Body of pancreas (tissue), 4 donors: ENCODE measurements at regions not wholly inside any gene's neighbourhood (a gene's known extent, or its start where the extent isn't known, plus 50 kb on each side); places are given as distances from the start of the nearest gene placed in this dataset.

Source experiments
- CTCF ChIP-seq, 7 experiments: fragments of 450-650 bp in 4 of 7; fragments of 200-600 bp in 3 of 7; sonication (generic) in 3 of 7; IDR thresholded peaks; one replicate each; pipeline ENCODE4 v1.5.1; 2016 to 2019; ENCODE audit warnings: antibody characterized with exemption in 7 of 7
- POLR2A ChIP-seq, 3 donors: fragments of 450-650 bp; IDR thresholded peaks; one replicate each; pipeline ENCODE4 v1.6.1; 2016; ENCODE audit warnings: antibody characterized with exemption in 3 of 3, mild to moderate bottlenecking in 2 of 3

DNA sequence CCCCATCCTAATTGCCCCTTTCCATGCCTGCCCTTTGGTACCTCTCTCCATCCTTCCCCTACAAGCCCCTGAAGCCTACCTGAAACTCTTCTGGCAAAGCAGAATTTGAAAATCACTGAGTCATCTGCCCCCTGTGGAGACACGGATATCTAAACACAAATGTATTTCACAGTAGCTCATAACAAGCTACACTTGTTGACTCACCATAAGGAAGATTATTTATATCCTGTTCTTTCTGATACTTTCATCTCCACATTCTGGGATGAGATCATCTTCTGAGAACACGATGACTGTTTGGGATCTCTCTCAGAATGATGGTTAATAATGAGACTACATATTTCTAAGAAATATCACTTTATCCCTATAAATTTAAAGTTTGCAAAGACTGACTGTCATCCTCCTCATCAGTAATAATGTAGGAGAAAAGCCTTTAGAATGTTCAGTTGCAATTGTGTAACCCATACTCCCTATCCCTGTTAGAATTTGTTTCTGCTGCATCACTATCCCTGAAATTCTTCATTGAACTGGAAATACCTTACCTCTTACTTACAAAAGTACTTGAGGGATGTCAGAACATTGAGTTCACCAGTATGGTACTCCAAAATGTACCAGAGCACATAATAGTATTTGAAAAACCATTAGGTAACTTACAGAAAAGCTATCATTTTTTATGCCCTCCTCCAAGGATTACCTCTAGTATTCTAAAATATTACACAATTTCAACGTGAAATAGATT lies 116.1 kb upstream of the IL12A start:
- TF ChIP-seq POLR2A (IDR thresholded peaks at IDR 0.05), result no peak
- no peak for TF ChIP-seq CTCF (IDR thresholded peaks at IDR 0.05)
